ENCODE measurements at regions not wholly inside any gene's neighbourhood (a gene's known extent, or its start where the extent isn't known, plus 50 kb on each side); places are given as distances from the start of the nearest gene placed in this dataset.

DNA sequence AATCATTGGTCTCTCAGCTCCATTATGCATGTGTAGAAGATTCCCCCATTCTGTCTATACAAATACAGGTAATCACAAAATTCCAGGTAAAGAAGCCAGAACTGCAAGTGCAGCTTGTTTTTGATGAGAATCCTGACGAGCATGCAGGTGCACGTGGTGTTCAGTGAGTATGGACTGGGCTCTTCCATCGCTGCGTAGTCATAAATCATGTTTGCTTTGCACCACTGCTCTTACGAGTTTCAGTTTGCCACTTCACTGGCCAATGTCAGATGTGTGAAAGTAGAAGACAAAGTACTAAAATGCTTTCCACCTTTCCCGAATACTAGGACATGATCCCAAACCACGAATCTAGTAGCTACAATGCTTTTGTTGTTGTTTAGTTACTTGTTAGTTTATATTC is 390.7 kb downstream of the LIG4 start:
- Histone ChIP-seq H2AFZ (ENCODE audit: low read depth, low read length, severe bottlenecking) (no peak overlapping the region), H4K20me1 (ENCODE audit: low read depth, low read length) (no peaks in the 10 kb centered on the region), H3K27me3 (ENCODE audit: low read length) (no peaks in the 10 kb centered on the region), H3K79me2 (ENCODE audit: insufficient read depth, low read length) (no peaks in the 10 kb centered on the region), H3K4me3 (ENCODE audit: insufficient read depth, low read length, poor library complexity, severe bottlenecking) (no peak overlapping the region), H3K9ac (ENCODE audit: low read length) (no peak overlapping the region), H3K9me2 (replicated peaks; ENCODE audit: insufficient read depth, low read length) (no peaks in the 10 kb centered on the region), H3K27ac (ENCODE audit: low read depth, low read length) (no peak overlapping the region), H3K36me3 (ENCODE audit: low read length) (no peaks in the 10 kb centered on the region), H3K4me2 (ENCODE audit: low read depth, low read length, poor library complexity, severe bottlenecking) (no peak overlapping the region), H3K9me3 (ENCODE audit: insufficient read depth, low read length) (no peaks in the 10 kb centered on the region), H3F3A (ENCODE audit: insufficient read depth) (no peaks in the 10 kb centered on the region)
- TF ChIP-seq, protein P1, sequence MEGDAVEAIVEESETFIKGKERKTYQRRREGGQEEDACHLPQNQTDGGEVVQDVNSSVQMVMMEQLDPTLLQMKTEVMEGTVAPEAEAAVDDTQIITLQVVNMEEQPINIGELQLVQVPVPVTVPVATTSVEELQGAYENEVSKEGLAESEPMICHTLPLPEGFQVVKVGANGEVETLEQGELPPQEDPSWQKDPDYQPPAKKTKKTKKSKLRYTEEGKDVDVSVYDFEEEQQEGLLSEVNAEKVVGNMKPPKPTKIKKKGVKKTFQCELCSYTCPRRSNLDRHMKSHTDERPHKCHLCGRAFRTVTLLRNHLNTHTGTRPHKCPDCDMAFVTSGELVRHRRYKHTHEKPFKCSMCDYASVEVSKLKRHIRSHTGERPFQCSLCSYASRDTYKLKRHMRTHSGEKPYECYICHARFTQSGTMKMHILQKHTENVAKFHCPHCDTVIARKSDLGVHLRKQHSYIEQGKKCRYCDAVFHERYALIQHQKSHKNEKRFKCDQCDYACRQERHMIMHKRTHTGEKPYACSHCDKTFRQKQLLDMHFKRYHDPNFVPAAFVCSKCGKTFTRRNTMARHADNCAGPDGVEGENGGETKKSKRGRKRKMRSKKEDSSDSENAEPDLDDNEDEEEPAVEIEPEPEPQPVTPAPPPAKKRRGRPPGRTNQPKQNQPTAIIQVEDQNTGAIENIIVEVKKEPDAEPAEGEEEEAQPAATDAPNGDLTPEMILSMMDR (IDR thresholded peaks at IDR 0.05; ENCODE audit: insufficient read depth, low read length, poor library complexity, severe bottlenecking): no peak
- TF ChIP-seq EZH2phosphoT487 (conservative IDR thresholded peaks at IDR 0.05; ENCODE audit: low read length): no peak

DNA sequence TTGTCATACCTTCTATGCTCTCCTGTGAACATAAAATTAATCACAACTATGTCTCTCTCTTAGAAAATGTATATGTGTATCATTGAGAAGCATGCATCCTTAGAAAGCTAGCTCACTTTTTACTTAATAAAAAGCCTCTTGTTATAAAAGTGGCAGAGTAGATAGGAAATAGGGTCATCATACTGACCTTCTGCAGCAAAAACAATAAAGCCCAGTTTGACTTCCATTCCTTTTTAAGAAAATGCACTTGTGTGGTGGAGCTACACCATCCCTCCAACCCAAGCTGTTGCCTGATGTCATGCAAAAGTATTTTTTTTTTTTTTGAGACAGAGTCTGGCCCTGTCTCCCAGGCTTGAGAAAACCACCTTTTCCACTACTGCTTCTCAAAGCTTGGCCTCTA is 393.3 kb downstream of the LIG4 start:
- Histone ChIP-seq H3K4me2 (ENCODE audit: low read depth, low read length, poor library complexity, severe bottlenecking) (no peak overlapping the region), H3K4me3 (ENCODE audit: insufficient read depth, low read length, poor library complexity, severe bottlenecking) (no peak overlapping the region), H3K27me3 (ENCODE audit: low read length) (no peaks in the 10 kb centered on the region), H3K36me3 (ENCODE audit: low read length) (no peaks in the 10 kb centered on the region), H3K9ac (ENCODE audit: low read length) (no peak overlapping the region), H3K9me3 (ENCODE audit: insufficient read depth, low read length) (no peaks in the 10 kb centered on the region), H4K20me1 (ENCODE audit: low read depth, low read length) (no peaks in the 10 kb centered on the region), H3K9me2 (replicated peaks; ENCODE audit: insufficient read depth, low read length) (no peaks in the 10 kb centered on the region), H3F3A (ENCODE audit: insufficient read depth) (no peaks in the 10 kb centered on the region), H2AFZ (ENCODE audit: low read depth, low read length, severe bottlenecking) (no peak overlapping the region), H3K27ac (ENCODE audit: low read depth, low read length) (no peak overlapping the region), H3K79me2 (ENCODE audit: insufficient read depth, low read length) (no peaks in the 10 kb centered on the region)
- no peak for TF ChIP-seq EZH2phosphoT487 (conservative IDR thresholded peaks at IDR 0.05; ENCODE audit: low read length)
- TF ChIP-seq, protein P1 (IDR thresholded peaks at IDR 0.05; ENCODE audit: insufficient read depth, low read length, poor library complexity, severe bottlenecking): no peak

DNA sequence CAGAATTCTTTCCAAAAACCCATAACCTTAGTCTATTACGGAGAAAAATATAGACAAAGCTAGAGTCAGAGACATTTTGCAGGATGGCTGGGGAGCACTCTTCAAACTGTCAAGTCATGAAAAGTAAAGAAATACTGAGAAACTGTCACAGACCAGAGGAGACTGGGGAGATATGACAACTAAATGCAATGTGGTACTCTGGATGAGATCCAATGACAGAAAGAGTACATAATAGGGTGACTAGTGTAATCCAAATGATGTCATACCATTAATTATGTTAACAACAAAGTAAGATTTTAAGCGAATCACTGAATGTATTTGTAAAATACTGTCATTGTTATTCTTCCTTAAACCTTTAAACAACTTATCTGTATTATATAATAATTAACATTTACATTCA is 393.8 kb downstream of the LIG4 start:
- no peaks in the 10 kb centered on the region for H3K36me3 ChIP-seq (ENCODE audit: low read length)
- no peaks in the 10 kb centered on the region for H3K79me2 ChIP-seq (ENCODE audit: insufficient read depth, low read length)
- TF ChIP-seq, protein P1 (IDR thresholded peaks at IDR 0.05; ENCODE audit: insufficient read depth, low read length, poor library complexity, severe bottlenecking): no peak
- TF ChIP-seq EZH2phosphoT487 (conservative IDR thresholded peaks at IDR 0.05; ENCODE audit: low read length): no peak
- no peak overlapping the region for H3K9ac ChIP-seq (ENCODE audit: low read length)
- H3K4me3 ChIP-seq (ENCODE audit: insufficient read depth, low read length, poor library complexity, severe bottlenecking): no peak overlapping the region
- H3K9me2 ChIP-seq (replicated peaks; ENCODE audit: insufficient read depth, low read length): no peaks in the 10 kb centered on the region
- no peaks in the 10 kb centered on the region for H3K9me3 ChIP-seq (ENCODE audit: insufficient read depth, low read length)
- no peak overlapping the region for H2AFZ ChIP-seq (ENCODE audit: low read depth, low read length, severe bottlenecking)
- no peaks in the 10 kb centered on the region for H3F3A ChIP-seq (ENCODE audit: insufficient read depth)
- H3K27me3 ChIP-seq (ENCODE audit: low read length): no peaks in the 10 kb centered on the region
- no peak overlapping the region for H3K4me2 ChIP-seq (ENCODE audit: low read depth, low read length, poor library complexity, severe bottlenecking)
- no peaks in the 10 kb centered on the region for H4K20me1 ChIP-seq (ENCODE audit: low read depth, low read length)
- H3K27ac ChIP-seq (ENCODE audit: low read depth, low read length): no peak overlapping the region

Measured in SU-DHL-6 (cell line).